Astrocyte of the spinal cord (primary cell): ENCODE measurements at regions not wholly inside any gene's neighbourhood (a gene's known extent, or its start where the extent isn't known, plus 50 kb on each side); places are given as distances from the start of the nearest gene placed in this dataset.

ENCODE experiments used
- DNase-seq: peaks from one replicate; pipeline ENCODE4 v3.0.0; 2011; ENCODE audit warnings: low read depth, low spot score
- H3K4me3 ChIP-seq: 2 replicates; pipeline ENCODE4 v1.5.1; 2011; ENCODE audit warnings: low read depth, mild to moderate bottlenecking, low read length, moderate library complexity
- CTCF ChIP-seq: IDR thresholded peaks from 2 replicates; pipeline ENCODE4 v1.5.1; 2012; ENCODE audit warnings: low read depth, mild to moderate bottlenecking, low read length, inconsistent platforms
- in situ Hi-C: cut with HindIII; loops from 2 replicates; pipeline ENCODE4 v1.10.0; 2017; ENCODE audit warnings: low sequenced_read_pairs

GRCh38 chr14:46464341-46464740 lies 187.2 kb downstream of the RPL10L start:
- in situ Hi-C loops, result no loop called here
- no peak for DNase-seq
- TF ChIP-seq CTCF, result no peak
- no peak overlapping the region for H3K4me3 ChIP-seq

GRCh38 chr14:46451800-46452199 lies 199.8 kb downstream of the RPL10L start:
- in situ Hi-C loops, result no loop called here
- no peak for DNase-seq
- TF ChIP-seq CTCF, result no peak
- no peak overlapping the region for H3K4me3 ChIP-seq

GRCh38 chr14:46444666-46445065 lies 206.9 kb downstream of the RPL10L start:
- H3K4me3 ChIP-seq, result no peak overlapping the region
- no peak for TF ChIP-seq CTCF
- DNase-seq, result no peak
- in situ Hi-C loops, result no loop called here

GRCh38 chr14:46433381-46433780 lies 218.2 kb downstream of the RPL10L start:
- in situ Hi-C loops, result no loop called here
- no peak for TF ChIP-seq CTCF
- no peak overlapping the region for H3K4me3 ChIP-seq
- no peak for DNase-seq

GRCh38 chr14:46432516-46432915 lies 219.1 kb downstream of the RPL10L start:
- DNase-seq, result no peak
- in situ Hi-C loops, result no loop called here
- TF ChIP-seq CTCF, result no peak
- H3K4me3 ChIP-seq, result no peak overlapping the region

GRCh38 chr14:46417066-46417465 lies 234.5 kb downstream of the RPL10L start:
- no peak for TF ChIP-seq CTCF
- in situ Hi-C loops, result no loop called here
- no peak overlapping the region for H3K4me3 ChIP-seq
- no peak for DNase-seq
